Left renal cortex interstitium (tissue), 4 donors: ENCODE measurements at regions not wholly inside any gene's neighbourhood (a gene's known extent, or its start where the extent isn't known, plus 50 kb on each side); places are given as distances from the start of the nearest gene placed in this dataset.

Experiments
- DNase-seq, 4 donors: peaks; one replicate each; pipeline ENCODE4 v3.0.0-alpha.2; 2013; ENCODE audit warnings: low read depth in 4 of 4, low spot score in 2 of 4, missing footprints in 1 of 4

GRCh38 chr3:118714800-118715199 is 319.8 kb downstream of the IGSF11 start:
- no peak for DNase-seq

- DNase-seq: no peak
Observed at GRCh38 chr3:118729546-118729945, 305.1 kb downstream of the IGSF11 start.

DNA sequence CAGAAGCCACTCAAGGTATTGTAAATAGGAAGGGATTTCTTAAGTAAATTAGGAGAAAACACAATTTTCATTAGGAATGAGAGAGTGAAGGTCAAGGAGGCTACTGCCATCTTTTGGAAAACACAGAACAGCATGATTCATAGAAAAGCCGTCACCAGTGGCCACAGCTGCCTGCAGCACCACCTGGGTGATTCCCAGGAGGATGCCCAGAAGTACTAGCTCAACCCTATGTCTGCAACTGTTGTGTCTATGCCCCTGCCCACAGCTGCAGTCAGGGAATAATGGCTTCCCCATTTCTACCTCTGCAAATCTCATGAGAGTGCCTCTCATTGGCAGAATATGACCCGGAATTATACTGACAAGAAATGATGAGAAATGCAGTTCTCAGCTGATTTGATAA is 300.0 kb downstream of the IGSF11 start:
- DNase-seq: no peak

DNA sequence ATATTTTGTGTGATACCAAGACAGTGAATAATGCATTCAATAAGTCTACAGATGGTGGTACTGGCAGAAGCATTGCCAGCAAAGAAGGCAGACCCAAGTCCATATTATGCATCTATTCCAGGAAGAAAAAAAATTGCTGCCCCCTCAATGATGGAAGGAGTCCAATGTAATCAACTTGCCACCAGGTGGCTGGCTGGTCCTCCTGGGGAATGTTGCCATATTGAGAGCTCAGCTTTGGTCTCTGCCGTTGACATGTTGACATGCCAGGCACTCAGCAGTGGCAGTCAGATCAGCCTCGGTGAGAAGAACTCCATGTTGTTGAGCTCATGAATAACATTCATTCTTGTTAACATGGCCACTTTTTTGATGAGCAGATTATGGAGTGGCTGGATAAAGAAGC is 298.5 kb downstream of the IGSF11 start:
- DNase-seq: no peak

- no peak for DNase-seq
Observed at GRCh38 chr3:118740722-118741290, 293.8 kb downstream of the IGSF11 start.

GRCh38 chr3:118742760-118743159 is 291.9 kb downstream of the IGSF11 start:
- no peak for DNase-seq

DNA sequence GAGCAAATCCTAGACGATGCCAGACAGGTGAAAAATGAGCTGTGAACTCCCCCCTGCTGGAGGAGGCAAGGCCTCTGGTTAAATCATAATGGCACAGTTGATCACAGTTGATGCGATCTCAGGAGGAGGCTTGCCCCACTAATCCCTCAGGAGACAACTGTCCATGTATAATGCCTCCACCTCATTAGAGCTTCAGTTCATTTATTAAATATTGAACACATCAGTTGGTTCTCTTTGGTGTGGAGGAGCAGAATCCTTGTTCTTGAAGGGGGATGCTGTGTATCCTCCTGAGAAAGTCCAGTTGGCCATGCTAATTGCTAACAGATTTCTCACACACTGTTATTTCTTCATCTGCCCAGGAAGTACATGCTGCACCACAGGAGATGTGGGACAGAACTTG is 290.5 kb downstream of the IGSF11 start:
- no peak for DNase-seq

DNA sequence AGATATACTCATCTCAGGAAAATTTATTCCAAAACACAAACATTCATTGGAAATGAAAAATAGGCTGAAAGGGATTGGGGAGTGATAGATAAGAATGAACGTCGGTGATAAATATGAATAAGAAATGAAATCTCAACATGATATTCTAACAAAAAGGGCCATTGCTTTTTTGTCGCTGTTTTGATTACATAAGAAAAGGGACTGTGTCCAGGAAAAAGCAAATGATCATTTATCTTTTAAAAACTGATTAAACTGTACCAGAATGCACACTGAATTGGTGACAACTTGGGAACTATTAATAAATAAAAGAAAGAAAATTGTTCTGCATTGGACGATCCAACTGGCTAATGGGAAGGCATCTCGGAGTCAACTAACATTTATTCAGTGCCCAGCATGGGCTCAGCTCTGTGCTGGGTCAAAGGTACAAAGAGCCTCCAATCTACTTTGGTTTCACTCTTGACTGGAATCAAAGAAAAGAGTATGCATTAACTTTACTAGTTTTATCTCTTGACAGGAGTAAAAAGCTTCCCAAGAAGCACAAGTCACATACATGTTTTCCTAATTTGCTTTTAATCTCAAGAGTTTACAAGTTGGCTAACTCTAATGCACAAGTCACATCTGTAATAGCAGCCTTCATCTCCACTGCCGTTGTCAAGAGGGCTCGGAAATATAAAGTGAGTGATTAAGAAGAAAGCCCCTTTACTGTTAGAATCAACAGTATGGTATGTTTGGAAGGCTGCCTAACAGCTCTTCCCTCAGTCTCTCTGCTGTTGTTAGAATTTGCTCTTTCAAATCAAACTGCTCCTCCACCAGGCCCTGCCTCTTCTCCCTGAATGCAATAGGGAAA is 280.0 kb downstream of the IGSF11 start:
- no peak for DNase-seq

DNA sequence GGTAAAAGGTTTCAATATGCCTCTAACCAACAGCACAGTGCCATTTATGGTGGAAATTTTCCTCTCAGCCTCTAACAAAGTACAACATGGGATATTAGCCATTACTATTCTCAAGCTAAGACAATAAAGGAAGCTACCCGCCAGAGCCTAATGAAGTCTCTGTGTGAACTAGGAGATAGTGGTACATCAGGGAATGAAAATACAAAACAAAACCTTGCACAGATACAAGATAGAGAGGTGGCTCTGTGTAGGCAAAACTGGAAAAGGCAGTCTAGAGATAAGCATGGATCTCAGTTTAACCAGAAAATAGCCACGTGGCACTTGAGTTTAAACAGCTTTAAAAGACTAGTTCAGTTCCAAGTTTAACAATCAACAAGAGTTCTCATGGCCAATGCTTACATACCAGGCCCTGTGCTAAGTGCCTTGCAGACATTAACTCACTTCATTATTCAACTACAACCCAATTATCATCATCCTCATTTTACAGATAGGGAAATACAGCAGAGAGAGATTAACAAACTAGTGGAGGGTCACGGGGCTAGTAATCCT is 279.3 kb downstream of the IGSF11 start:
- DNase-seq: no peak

- no peak for DNase-seq
Observed at GRCh38 chr3:118760585-118761290, 273.9 kb downstream of the IGSF11 start.

GRCh38 chr3:118761291-118761606 is 273.4 kb downstream of the IGSF11 start:
- DNase-seq: no peak

GRCh38 chr3:118765636-118766305 is 268.9 kb downstream of the IGSF11 start:
- no peak for DNase-seq

DNA sequence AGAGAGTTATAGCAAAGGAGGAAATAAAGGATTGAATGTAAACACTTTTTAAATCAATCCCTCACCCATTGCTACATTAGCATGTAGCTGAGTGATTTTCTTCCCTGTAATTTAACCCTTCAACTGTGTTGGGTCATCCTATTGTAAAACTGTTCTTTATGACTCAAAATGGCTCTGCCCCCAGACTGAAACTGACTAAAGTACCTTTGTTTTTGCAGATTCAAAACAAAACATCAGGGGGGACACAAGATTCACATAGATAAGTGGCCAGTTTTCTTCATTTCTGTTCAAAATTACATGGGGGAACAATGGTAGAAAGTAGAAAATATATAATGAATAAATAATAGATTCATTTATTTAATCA is 268.4 kb downstream of the IGSF11 start:
- no peak for DNase-seq

GRCh38 chr3:118772036-118772435 is 262.6 kb downstream of the IGSF11 start:
- no peak for DNase-seq

- DNase-seq: no peak
Observed at GRCh38 chr3:118772547-118773011, 262.1 kb downstream of the IGSF11 start.

DNA sequence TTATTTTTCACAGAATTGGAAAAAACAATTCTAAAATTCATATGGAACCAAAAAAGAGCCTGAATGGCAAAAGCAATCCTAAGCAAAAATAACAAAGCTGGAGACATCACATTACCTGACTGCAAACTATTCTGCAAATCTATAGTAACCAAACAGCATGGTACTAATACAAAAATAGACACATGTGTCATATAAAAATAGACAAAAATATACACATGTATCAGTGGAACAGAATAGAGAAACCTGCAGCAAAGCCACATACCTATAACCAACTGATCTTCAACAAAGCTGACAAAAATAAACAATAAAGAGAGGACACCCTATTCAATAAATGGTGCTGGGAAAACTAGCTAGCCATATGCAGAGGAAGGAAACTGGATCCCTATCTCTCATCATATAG is 259.6 kb downstream of the IGSF11 start:
- DNase-seq: no peak

GRCh38 chr3:118778201-118778600 is 256.4 kb downstream of the IGSF11 start:
- DNase-seq: no peak

- no peak for DNase-seq
Observed at GRCh38 chr3:118781232-118781631, 253.4 kb downstream of the IGSF11 start.

- no peak for DNase-seq
Observed at GRCh38 chr3:118781839-118782238, 252.8 kb downstream of the IGSF11 start.

- DNase-seq: no peak
Observed at GRCh38 chr3:118782755-118783202, 251.9 kb downstream of the IGSF11 start.

- no peak for DNase-seq
Observed at GRCh38 chr3:118785415-118785814, 249.2 kb downstream of the IGSF11 start.
